Colonic mucosa (tissue), 4 donors: ENCODE measurements at regions not wholly inside any gene's neighbourhood (a gene's known extent, or its start where the extent isn't known, plus 50 kb on each side); places are given as distances from the start of the nearest gene placed in this dataset.

Source experiments
- DNase-seq: peaks from one replicate; pipeline ENCODE4 v3.0.0-alpha.2; 2020
- H3K27ac ChIP-seq: fragments of 200-600 bp; one replicate; pipeline ENCODE4 v1.8.0; 2021
- H3K27me3 ChIP-seq: fragments of 200-600 bp; one replicate; pipeline ENCODE4 v1.8.0; 2021
- H3K36me3 ChIP-seq: fragments of 200-600 bp; one replicate; pipeline ENCODE4 v1.8.0; 2021
- H3K4me1 ChIP-seq: fragments of 200-600 bp; one replicate; pipeline ENCODE4 v1.8.0; 2021; ENCODE audit warnings: mild to moderate bottlenecking
- H3K4me3 ChIP-seq: fragments of 200-600 bp; one replicate; pipeline ENCODE4 v1.8.0; 2021
- H3K9ac ChIP-seq, 2 donors: one replicate each; pipeline ENCODE4 v1.7.0; 2013; ENCODE audit warnings: control low read depth in 2 of 2, low read depth in 2 of 2, low read length in 2 of 2
- H3K9me3 ChIP-seq: fragments of 200-600 bp; one replicate; pipeline ENCODE4 v1.8.0; 2021
- intact Hi-C: fragments of 100-400 bp; cut with DNase I; formaldehyde crosslinking; loops from one replicate; pipeline ENCODE4 v1.14.1; 2022
- TF ChIP-seq, protein P1 (sequence below): fragments of 200-600 bp; IDR thresholded peaks from one replicate; pipeline ENCODE4 v1.8.0; 2022; ENCODE audit warnings: antibody characterized with exemption, mild to moderate bottlenecking
- donor health status: healthy.
- donor health status: DM: no; HTN: no; CAD: no.
- donor health status: DM: no; HTN: no; CAD: no.

DNA sequence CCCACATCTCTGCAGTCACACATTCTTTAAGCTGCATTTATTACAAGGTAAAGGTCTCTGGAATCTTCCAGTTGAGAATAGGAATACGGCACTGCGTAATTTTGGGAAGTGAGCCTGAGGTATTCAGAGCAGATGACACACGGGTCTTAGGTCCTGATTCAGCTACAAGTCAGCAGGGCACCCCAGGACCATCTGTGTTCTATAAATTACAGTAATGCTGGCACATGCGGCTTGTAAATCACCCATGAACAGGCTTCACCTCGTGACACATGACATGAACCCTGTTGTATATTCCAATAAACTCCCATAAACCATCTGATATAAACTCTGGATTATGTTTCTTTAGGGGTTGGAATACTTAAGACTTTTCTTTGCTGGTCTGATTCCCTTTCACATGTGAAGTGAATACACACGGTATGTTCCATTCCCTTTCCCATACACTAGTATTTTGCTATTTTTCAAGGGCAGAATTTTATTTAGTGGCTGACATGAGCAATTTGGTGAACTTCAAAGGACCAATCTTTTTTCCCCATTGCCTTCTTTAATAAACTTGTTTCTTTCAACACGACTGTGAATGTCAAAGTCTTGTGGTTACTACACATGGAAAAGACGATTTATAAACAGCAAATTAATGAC is 298.6 kb downstream of the MEIS1 start:
- Histone ChIP-seq H3K9ac (no peak overlapping the region), H3K36me3 (no peaks in the 10 kb centered on the region), H3K4me1 (no peaks in the 10 kb centered on the region), H3K4me3 (no peak overlapping the region), H3K27me3 (no peaks in the 10 kb centered on the region), H3K9me3 (no peaks in the 10 kb centered on the region), H3K27ac (no peak overlapping the region)
- intact Hi-C loops = no loop called here
- TF ChIP-seq, protein P1, sequence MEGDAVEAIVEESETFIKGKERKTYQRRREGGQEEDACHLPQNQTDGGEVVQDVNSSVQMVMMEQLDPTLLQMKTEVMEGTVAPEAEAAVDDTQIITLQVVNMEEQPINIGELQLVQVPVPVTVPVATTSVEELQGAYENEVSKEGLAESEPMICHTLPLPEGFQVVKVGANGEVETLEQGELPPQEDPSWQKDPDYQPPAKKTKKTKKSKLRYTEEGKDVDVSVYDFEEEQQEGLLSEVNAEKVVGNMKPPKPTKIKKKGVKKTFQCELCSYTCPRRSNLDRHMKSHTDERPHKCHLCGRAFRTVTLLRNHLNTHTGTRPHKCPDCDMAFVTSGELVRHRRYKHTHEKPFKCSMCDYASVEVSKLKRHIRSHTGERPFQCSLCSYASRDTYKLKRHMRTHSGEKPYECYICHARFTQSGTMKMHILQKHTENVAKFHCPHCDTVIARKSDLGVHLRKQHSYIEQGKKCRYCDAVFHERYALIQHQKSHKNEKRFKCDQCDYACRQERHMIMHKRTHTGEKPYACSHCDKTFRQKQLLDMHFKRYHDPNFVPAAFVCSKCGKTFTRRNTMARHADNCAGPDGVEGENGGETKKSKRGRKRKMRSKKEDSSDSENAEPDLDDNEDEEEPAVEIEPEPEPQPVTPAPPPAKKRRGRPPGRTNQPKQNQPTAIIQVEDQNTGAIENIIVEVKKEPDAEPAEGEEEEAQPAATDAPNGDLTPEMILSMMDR = no peak
- no peak for DNase-seq

DNA sequence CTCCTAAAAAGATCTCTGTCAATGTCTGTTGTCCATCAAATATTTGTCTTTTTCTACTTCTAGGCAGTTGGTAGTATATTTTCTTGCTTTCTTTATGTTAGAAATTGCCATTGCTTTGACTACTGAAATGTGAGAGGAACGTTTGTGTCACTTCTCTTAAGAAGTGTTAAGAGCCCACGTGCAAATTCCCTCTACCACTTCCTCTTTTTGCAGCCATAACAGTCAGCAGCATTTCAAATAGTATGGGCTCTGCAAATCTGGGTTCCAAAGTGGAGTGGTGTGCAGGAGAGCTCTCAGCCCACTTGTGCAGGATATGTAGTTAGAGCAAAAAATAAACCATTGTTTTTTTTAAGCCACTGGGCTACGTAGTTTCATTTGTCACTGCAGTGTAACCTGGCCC is 314.0 kb downstream of the MEIS1 start:
- TF ChIP-seq, protein P1 = no peak
- Histone ChIP-seq H3K9me3 (no peaks in the 10 kb centered on the region), H3K4me1 (no peaks in the 10 kb centered on the region), H3K36me3 (no peaks in the 10 kb centered on the region), H3K27me3 (no peaks in the 10 kb centered on the region), H3K4me3 (no peak overlapping the region), H3K9ac (no peak overlapping the region), H3K27ac (no peak overlapping the region)
- intact Hi-C loops = no loop called here
- DNase-seq = no peak

DNA sequence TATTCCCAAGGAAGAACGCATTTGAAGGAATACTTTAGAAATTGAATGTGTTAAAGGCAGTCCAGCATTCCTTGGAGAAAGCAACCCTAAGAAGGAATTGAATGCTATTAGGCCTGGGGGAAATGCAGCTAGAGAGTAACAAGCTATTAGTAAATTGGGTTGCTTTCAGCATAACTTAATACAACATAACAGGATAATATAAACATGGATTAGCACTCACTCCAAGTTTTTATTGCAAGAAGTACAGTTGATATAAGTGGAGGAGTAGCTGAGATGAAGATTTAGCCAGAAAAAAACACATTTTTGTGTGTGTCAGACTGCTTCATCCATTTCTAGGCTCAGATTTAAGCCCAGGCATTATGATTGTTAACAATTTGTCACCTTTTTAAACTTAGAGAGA is 314.6 kb downstream of the MEIS1 start:
- TF ChIP-seq, protein P1 = no peak
- DNase-seq = no peak
- intact Hi-C loops = no loop called here
- no peak overlapping the region for H3K4me3 ChIP-seq
- H3K4me1 ChIP-seq = no peaks in the 10 kb centered on the region
- no peaks in the 10 kb centered on the region for H3K36me3 ChIP-seq
- H3K27ac ChIP-seq = no peak overlapping the region
- no peaks in the 10 kb centered on the region for H3K27me3 ChIP-seq
- H3K9me3 ChIP-seq = no peaks in the 10 kb centered on the region
- no peak overlapping the region for H3K9ac ChIP-seq

DNA sequence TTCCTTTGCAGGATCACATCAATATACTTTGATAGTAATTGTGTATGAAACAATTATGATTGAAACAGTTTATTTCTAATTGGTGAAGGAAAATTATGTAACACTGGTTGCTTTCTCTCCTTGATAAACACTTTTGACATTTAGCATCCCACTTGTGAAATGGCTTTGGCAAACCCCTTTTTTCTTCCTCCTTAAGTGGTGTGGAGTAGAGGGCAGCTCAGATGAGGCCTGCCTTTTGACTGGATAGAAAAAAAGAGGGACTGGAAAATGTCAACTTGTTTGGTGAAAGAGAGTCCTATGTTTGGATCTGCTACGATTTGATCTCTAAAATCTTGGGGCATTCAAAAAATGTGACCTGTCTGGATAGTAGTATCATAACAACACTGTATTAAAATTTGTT is 318.3 kb downstream of the MEIS1 start:
- no peak for DNase-seq
- TF ChIP-seq, protein P1 = no peak
- Histone ChIP-seq H3K4me3 (no peak overlapping the region), H3K36me3 (no peaks in the 10 kb centered on the region), H3K27me3 (no peaks in the 10 kb centered on the region), H3K27ac (no peak overlapping the region), H3K9me3 (no peaks in the 10 kb centered on the region), H3K9ac (no peak overlapping the region), H3K4me1 (no peaks in the 10 kb centered on the region)
- intact Hi-C loops = no loop called here

DNA sequence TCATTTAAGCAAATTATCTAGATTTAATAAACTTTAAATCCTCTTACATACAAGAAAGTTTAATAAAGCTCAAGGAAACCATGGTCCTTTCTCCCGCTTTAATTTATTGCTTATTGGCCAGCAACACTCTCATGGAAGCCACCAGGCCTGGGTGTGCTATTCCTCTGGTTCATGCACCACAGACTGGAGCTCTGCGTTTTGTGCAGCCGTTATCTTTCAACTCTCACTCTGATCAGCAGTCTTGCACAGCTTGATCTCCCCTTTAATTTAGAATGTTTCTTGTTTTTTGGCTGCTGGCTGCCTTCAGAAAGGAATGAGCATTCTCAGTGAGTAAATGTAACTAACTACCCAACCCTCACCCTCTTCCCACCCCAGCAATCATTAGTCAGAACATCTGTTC is 318.7 kb downstream of the MEIS1 start:
- no peaks in the 10 kb centered on the region for H3K9me3 ChIP-seq
- no peak overlapping the region for H3K9ac ChIP-seq
- H3K4me3 ChIP-seq = no peak overlapping the region
- H3K27me3 ChIP-seq = no peaks in the 10 kb centered on the region
- TF ChIP-seq, protein P1 = no peak
- H3K27ac ChIP-seq = no peak overlapping the region
- H3K36me3 ChIP-seq = no peaks in the 10 kb centered on the region
- H3K4me1 ChIP-seq = no peaks in the 10 kb centered on the region
- DNase-seq = no peak
- intact Hi-C loops = no loop called here
